Sigmoid colon (tissue), 4 donors: ENCODE measurements at regions not wholly inside any gene's neighbourhood (a gene's known extent, or its start where the extent isn't known, plus 50 kb on each side); places are given as distances from the start of the nearest gene placed in this dataset.

ENCODE experiments used
- EP300 ChIP-seq, 4 donors: sonication (generic); formaldehyde crosslinking; IDR thresholded peaks; one replicate each; pipeline ENCODE4 v1.6.1; 2017; ENCODE audit warnings: antibody characterized with exemption in 4 of 4
- POLR2A ChIP-seq, 2 donors: fragments of 450-650 bp; IDR thresholded peaks; one replicate each; pipeline ENCODE4 v1.6.1; 2016; ENCODE audit warnings: antibody characterized with exemption in 2 of 2, mild to moderate bottlenecking in 2 of 2, moderate library complexity in 2 of 2
- POLR2AphosphoS5 ChIP-seq, 4 donors: sonication (generic); formaldehyde crosslinking; IDR thresholded peaks; one replicate each; pipeline ENCODE4 v1.6.1; 2017; ENCODE audit warnings: antibody characterized with exemption in 4 of 4
- TF ChIP-seq, protein P1 (sequence below), 4 experiments: fragments of 450-650 bp in 3 of 4; fragments of 200-600 bp in 1 of 4; IDR thresholded peaks; one replicate each; pipeline ENCODE4 v1.5.1; 2016 to 2019; ENCODE audit warnings: antibody characterized with exemption in 4 of 4, mild to moderate bottlenecking in 3 of 4, moderate library complexity in 2 of 4

DNA sequence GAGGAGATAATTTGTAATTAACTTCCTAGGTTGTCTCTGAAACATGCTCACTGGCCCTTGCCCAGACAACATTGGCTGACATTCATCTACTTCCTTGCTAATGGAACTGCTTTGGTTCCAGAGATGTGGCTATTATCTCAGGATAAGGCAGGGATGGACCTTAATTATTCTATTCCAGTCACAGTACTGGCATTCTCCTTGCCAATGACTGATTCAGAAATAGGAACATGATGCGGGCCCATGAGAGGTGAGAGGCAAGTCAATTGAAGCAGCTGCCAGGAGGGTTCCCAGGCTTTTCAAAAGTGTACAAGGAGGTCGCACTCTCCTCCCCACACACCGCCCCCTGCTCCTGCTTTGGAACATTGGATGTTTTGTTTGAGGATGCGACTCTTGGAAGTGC, 109.6 kb upstream of the DGKB start:
- TF ChIP-seq, protein P1, sequence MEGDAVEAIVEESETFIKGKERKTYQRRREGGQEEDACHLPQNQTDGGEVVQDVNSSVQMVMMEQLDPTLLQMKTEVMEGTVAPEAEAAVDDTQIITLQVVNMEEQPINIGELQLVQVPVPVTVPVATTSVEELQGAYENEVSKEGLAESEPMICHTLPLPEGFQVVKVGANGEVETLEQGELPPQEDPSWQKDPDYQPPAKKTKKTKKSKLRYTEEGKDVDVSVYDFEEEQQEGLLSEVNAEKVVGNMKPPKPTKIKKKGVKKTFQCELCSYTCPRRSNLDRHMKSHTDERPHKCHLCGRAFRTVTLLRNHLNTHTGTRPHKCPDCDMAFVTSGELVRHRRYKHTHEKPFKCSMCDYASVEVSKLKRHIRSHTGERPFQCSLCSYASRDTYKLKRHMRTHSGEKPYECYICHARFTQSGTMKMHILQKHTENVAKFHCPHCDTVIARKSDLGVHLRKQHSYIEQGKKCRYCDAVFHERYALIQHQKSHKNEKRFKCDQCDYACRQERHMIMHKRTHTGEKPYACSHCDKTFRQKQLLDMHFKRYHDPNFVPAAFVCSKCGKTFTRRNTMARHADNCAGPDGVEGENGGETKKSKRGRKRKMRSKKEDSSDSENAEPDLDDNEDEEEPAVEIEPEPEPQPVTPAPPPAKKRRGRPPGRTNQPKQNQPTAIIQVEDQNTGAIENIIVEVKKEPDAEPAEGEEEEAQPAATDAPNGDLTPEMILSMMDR (IDR thresholded peaks at IDR 0.05), result no peak
- TF ChIP-seq POLR2A (IDR thresholded peaks at IDR 0.05) (no peak), EP300 (IDR thresholded peaks at IDR 0.05) (no peak), POLR2AphosphoS5 (IDR thresholded peaks at IDR 0.05) (no peak)
